ENCODE measurements at regions not wholly inside any gene's neighbourhood (a gene's known extent, or its start where the extent isn't known, plus 50 kb on each side); places are given as distances from the start of the nearest gene placed in this dataset.
"Not testable (repeated sequence)": the region's sequence is repeated elsewhere in the genome, so short reads cannot be mapped to it uniquely, and the experiment has no call there.

DNA sequence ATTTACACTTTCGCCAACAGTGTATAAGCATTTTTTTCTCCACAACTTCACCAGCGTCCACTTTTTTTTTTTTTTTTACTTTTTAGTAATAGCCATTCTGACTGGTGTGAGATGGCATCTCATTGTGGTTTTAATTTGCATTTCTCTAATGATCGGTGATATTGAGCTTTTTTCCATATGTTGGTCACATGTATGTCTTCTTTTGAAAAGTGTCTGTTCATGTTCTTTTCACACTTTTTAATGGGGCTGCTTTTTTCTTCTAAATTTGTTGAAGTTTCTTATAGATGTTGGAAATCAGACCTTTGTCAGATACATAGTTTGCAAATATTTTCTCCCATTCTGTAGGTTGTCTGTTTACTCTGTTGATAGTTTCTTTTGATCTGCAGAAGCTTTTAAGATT lies 177.2 kb downstream of the SOD2 start:
- DNase-seq; H3K9me3 ChIP-seq (ENCODE audit: control insufficient read depth, low read length): not testable (repeated sequence)

DNA sequence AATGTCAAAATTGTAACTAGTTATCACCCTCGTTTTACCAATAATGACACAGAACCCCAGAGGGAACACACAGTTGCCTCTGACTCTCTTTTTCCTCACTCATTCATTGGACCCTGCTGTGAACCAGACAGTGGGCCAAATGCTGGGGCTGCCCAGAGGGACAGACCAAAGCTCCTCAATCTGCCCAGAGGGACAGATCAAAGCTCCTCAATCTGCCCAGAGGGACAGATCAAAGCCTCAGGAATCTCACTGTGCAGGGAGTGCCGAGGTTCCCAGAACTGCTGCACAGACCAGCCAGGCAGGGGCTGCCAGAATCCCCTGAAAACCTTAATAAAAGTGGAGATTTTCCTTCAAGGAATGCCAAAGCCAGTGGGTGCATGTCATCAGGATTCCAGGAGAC lies 179.1 kb downstream of the SOD2 start:
- no peak overlapping the region for H2BK5ac ChIP-seq (ENCODE audit: low read depth, low read length, poor library complexity, severe bottlenecking)
- H3K9ac ChIP-seq (ENCODE audit: low read length): no peak overlapping the region
- no peaks in the 10 kb centered on the region for H3K36me3 ChIP-seq (ENCODE audit: control insufficient read depth in 1 of 2, insufficient read depth in 2 of 2, low read depth in 1 of 2, low read length in 2 of 2)
- no peak overlapping the region for H4K91ac ChIP-seq (ENCODE audit: low read length)
- no peak for DNase-seq
- H3K27me3 ChIP-seq (ENCODE audit: control insufficient read depth in 1 of 2, insufficient read depth in 1 of 2, low read length in 2 of 2): no peaks in the 10 kb centered on the region
- H3K79me1 ChIP-seq (replicated peaks; ENCODE audit: low read length, poor library complexity, severe bottlenecking): no peaks in the 10 kb centered on the region
- H2AK5ac ChIP-seq (ENCODE audit: low read length, severe bottlenecking): no peak overlapping the region
- 15% methylated on average over 2 of the region's 2 CpGs for WGBS
- H2BK12ac ChIP-seq (ENCODE audit: low read length in 2 of 2): no peak overlapping the region
- H2BK15ac ChIP-seq (ENCODE audit: low read depth, poor library complexity, severe bottlenecking): no peak overlapping the region
- H3K27ac ChIP-seq (ENCODE audit: low read length, poor library complexity, severe bottlenecking): no peak overlapping the region
- no peak overlapping the region for H3K4me3 ChIP-seq (ENCODE audit: insufficient read depth in 1 of 2, low read depth in 1 of 2, low read length in 2 of 2)
- no peaks in the 10 kb centered on the region for H3K4me1 ChIP-seq (ENCODE audit: control insufficient read depth, insufficient read depth, low read depth, low read length)
- H3K4ac ChIP-seq (ENCODE audit: low read depth in 1 of 2, low read length in 2 of 2): no peak overlapping the region
- no peak overlapping the region for H3K23ac ChIP-seq (ENCODE audit: low read length in 2 of 2)
- H3K18ac ChIP-seq (ENCODE audit: low read depth in 1 of 2, low read length in 2 of 2): no peak overlapping the region
- H4K8ac ChIP-seq (ENCODE audit: low read length): no peak overlapping the region
- no peak overlapping the region for H3K4me2 ChIP-seq (ENCODE audit: low read length, poor library complexity, severe bottlenecking)
- peaks cover 3% of the 10 kb centered on the region for H3K9me3 ChIP-seq (ENCODE audit: control insufficient read depth, low read length)
- no peak overlapping the region for H2BK120ac ChIP-seq (ENCODE audit: low read depth, low read length)
- no peak overlapping the region for H3K14ac ChIP-seq (ENCODE audit: low read length in 2 of 2)
- H2AFZ ChIP-seq (ENCODE audit: low read depth, low read length): no peak overlapping the region

More for the DNA sequence above, 177.2 kb downstream of the SOD2 start:
- not testable (repeated sequence) for H2AFZ ChIP-seq (ENCODE audit: low read depth, low read length); H3K4me3 ChIP-seq (ENCODE audit: insufficient read depth in 1 of 2, low read depth in 1 of 2, low read length in 2 of 2); H4K91ac ChIP-seq (ENCODE audit: low read length); H3K18ac ChIP-seq (ENCODE audit: low read depth in 1 of 2, low read length in 2 of 2); H3K27me3 ChIP-seq (ENCODE audit: control insufficient read depth in 1 of 2, insufficient read depth in 1 of 2, low read length in 2 of 2); H3K79me1 ChIP-seq (replicated peaks; ENCODE audit: low read length, poor library complexity, severe bottlenecking); H3K4me2 ChIP-seq (ENCODE audit: low read length, poor library complexity, severe bottlenecking); H3K36me3 ChIP-seq (ENCODE audit: control insufficient read depth in 1 of 2, insufficient read depth in 2 of 2, low read depth in 1 of 2, low read length in 2 of 2); H3K4ac ChIP-seq (ENCODE audit: low read depth in 1 of 2, low read length in 2 of 2); H3K9ac ChIP-seq (ENCODE audit: low read length); H4K8ac ChIP-seq (ENCODE audit: low read length); H3K4me1 ChIP-seq (ENCODE audit: control insufficient read depth, insufficient read depth, low read depth, low read length); H2BK12ac ChIP-seq (ENCODE audit: low read length in 2 of 2); H3K27ac ChIP-seq (ENCODE audit: low read length, poor library complexity, severe bottlenecking); H2AK5ac ChIP-seq (ENCODE audit: low read length, severe bottlenecking); H2BK5ac ChIP-seq (ENCODE audit: low read depth, low read length, poor library complexity, severe bottlenecking); H2BK15ac ChIP-seq (ENCODE audit: low read depth, poor library complexity, severe bottlenecking); H3K23ac ChIP-seq (ENCODE audit: low read length in 2 of 2); H2BK120ac ChIP-seq (ENCODE audit: low read depth, low read length); H3K14ac ChIP-seq (ENCODE audit: low read length in 2 of 2)
- WGBS: 84% methylated on average over 1 of the region's 3 CpGs

DNA sequence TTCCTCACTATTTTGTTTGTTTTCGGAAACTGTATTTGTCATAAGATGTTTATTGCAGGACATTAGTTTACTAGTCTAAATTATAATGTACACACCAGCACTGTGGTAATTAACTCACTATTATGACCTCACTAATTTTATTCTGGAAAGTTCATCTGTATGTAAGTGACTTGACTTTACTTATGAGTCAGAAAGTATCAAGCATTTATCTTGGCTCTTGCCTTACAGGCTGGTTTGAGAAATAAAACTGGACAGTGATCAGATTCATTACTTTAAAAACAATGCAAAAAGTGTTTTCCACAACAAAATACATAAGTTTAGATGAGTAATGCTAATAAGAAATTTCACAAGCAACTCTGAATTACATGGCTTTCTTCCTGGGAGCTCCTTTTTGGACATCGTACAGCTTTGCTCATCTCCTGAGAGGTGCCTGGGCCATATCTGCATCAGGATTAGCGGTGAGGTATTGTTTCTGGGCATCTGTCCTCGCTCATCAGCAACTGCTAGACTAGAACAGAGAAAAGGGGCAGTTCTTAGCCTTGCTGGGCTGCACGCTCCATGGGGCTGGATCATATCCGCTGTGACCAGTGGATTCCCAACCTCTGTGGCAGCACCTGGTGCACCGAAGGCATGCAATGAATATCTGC lies 179.8 kb downstream of the SOD2 start:
- no peak overlapping the region for H2BK120ac ChIP-seq (ENCODE audit: low read depth, low read length)
- no peak overlapping the region for H2AFZ ChIP-seq (ENCODE audit: low read depth, low read length)
- no peak overlapping the region for H3K27ac ChIP-seq (ENCODE audit: low read length, poor library complexity, severe bottlenecking)
- H3K4ac ChIP-seq (ENCODE audit: low read depth in 1 of 2, low read length in 2 of 2): no peak overlapping the region
- H2AK5ac ChIP-seq (ENCODE audit: low read length, severe bottlenecking): no peak overlapping the region
- no peak overlapping the region for H2BK12ac ChIP-seq (ENCODE audit: low read length in 2 of 2)
- no peak overlapping the region for H3K18ac ChIP-seq (ENCODE audit: low read depth in 1 of 2, low read length in 2 of 2)
- no peak overlapping the region for H3K4me3 ChIP-seq (ENCODE audit: insufficient read depth in 1 of 2, low read depth in 1 of 2, low read length in 2 of 2)
- H2BK15ac ChIP-seq (ENCODE audit: low read depth, poor library complexity, severe bottlenecking): no peak overlapping the region
- H3K23ac ChIP-seq (ENCODE audit: low read length in 2 of 2): no peak overlapping the region
- no peak overlapping the region for H4K91ac ChIP-seq (ENCODE audit: low read length)
- H3K4me2 ChIP-seq (ENCODE audit: low read length, poor library complexity, severe bottlenecking): no peak overlapping the region
- no peak overlapping the region for H3K14ac ChIP-seq (ENCODE audit: low read length in 2 of 2)
- H3K27me3 ChIP-seq (ENCODE audit: control insufficient read depth in 1 of 2, insufficient read depth in 1 of 2, low read length in 2 of 2): no peaks in the 10 kb centered on the region
- H2BK5ac ChIP-seq (ENCODE audit: low read depth, low read length, poor library complexity, severe bottlenecking): no peak overlapping the region
- no peaks in the 10 kb centered on the region for H3K36me3 ChIP-seq (ENCODE audit: control insufficient read depth in 1 of 2, insufficient read depth in 2 of 2, low read depth in 1 of 2, low read length in 2 of 2)
- H3K9ac ChIP-seq (ENCODE audit: low read length): no peak overlapping the region
- H3K79me1 ChIP-seq (replicated peaks; ENCODE audit: low read length, poor library complexity, severe bottlenecking): no peaks in the 10 kb centered on the region
- H3K9me3 ChIP-seq (ENCODE audit: control insufficient read depth, low read length): peaks cover 3% of the 10 kb centered on the region
- H3K4me1 ChIP-seq (ENCODE audit: control insufficient read depth, insufficient read depth, low read depth, low read length): no peaks in the 10 kb centered on the region
- no peak for DNase-seq
- H4K8ac ChIP-seq (ENCODE audit: low read length): no peak overlapping the region
- 47% methylated on average over 6 of the region's 7 CpGs for WGBS

DNA sequence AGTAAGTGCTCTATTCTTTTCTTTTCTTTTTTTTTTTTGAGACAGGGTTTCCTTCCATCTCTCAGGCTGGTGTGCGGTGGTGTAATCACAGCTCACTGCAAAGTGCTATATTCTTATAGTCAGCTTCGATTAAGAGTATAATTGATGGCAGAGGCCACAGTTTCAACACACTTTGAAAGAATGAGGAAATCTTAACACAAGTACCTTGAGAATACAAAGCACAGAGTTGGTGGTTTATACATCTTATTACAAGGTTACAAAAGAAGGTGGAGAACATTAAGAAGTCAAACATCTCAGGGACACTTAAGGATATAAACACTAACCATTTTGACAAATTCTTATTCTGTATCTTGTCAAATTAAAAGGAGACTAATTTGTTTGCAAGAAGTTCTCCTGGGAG lies 180.5 kb downstream of the SOD2 start:
- WGBS: no CpG with 5 or more reads among the region's 2 CpGs
- H2BK15ac ChIP-seq (ENCODE audit: low read depth, poor library complexity, severe bottlenecking): no peak overlapping the region
- H3K4me1 ChIP-seq (ENCODE audit: control insufficient read depth, insufficient read depth, low read depth, low read length): no peaks in the 10 kb centered on the region
- no peaks in the 10 kb centered on the region for H3K79me1 ChIP-seq (replicated peaks; ENCODE audit: low read length, poor library complexity, severe bottlenecking)
- no peak overlapping the region for H3K27ac ChIP-seq (ENCODE audit: low read length, poor library complexity, severe bottlenecking)
- no peak overlapping the region for H4K8ac ChIP-seq (ENCODE audit: low read length)
- H3K9ac ChIP-seq (ENCODE audit: low read length): no peak overlapping the region
- no peak overlapping the region for H2BK5ac ChIP-seq (ENCODE audit: low read depth, low read length, poor library complexity, severe bottlenecking)
- H3K4me2 ChIP-seq (ENCODE audit: low read length, poor library complexity, severe bottlenecking): no peak overlapping the region
- no peak for DNase-seq
- H3K14ac ChIP-seq (ENCODE audit: low read length in 2 of 2): no peak overlapping the region
- no peaks in the 10 kb centered on the region for H3K27me3 ChIP-seq (ENCODE audit: control insufficient read depth in 1 of 2, insufficient read depth in 1 of 2, low read length in 2 of 2)
- no peak overlapping the region for H3K4me3 ChIP-seq (ENCODE audit: insufficient read depth in 1 of 2, low read depth in 1 of 2, low read length in 2 of 2)
- H4K91ac ChIP-seq (ENCODE audit: low read length): no peak overlapping the region
- no peak overlapping the region for H2AK5ac ChIP-seq (ENCODE audit: low read length, severe bottlenecking)
- H3K4ac ChIP-seq (ENCODE audit: low read depth in 1 of 2, low read length in 2 of 2): no peak overlapping the region
- peaks cover 3% of the 10 kb centered on the region for H3K9me3 ChIP-seq (ENCODE audit: control insufficient read depth, low read length)
- H3K18ac ChIP-seq (ENCODE audit: low read depth in 1 of 2, low read length in 2 of 2): no peak overlapping the region
- no peak overlapping the region for H2BK120ac ChIP-seq (ENCODE audit: low read depth, low read length)
- no peak overlapping the region for H2AFZ ChIP-seq (ENCODE audit: low read depth, low read length)
- no peak overlapping the region for H3K23ac ChIP-seq (ENCODE audit: low read length in 2 of 2)
- H3K36me3 ChIP-seq (ENCODE audit: control insufficient read depth in 1 of 2, insufficient read depth in 2 of 2, low read depth in 1 of 2, low read length in 2 of 2): no peaks in the 10 kb centered on the region
- no peak overlapping the region for H2BK12ac ChIP-seq (ENCODE audit: low read length in 2 of 2)
